NCI-H774 (cell line): ENCODE measurements at regions not wholly inside any gene's neighbourhood (a gene's known extent, or its start where the extent isn't known, plus 50 kb on each side); places are given as distances from the start of the nearest gene placed in this dataset.

ENCODE experiments used
- DNase-seq: peaks from one replicate; lab custom pipeline; 2025; lab: John Stamatoyannopoulos, UW

GRCh38 chr2:123916531-123916930, 108.6 kb upstream of the CNTNAP5 start:
- DNase-seq = no peak

GRCh38 chr2:123917241-123917640, 107.8 kb upstream of the CNTNAP5 start:
- DNase-seq = no peak

GRCh38 chr2:123928358-123928757, 96.7 kb upstream of the CNTNAP5 start:
- no peak for DNase-seq

DNA sequence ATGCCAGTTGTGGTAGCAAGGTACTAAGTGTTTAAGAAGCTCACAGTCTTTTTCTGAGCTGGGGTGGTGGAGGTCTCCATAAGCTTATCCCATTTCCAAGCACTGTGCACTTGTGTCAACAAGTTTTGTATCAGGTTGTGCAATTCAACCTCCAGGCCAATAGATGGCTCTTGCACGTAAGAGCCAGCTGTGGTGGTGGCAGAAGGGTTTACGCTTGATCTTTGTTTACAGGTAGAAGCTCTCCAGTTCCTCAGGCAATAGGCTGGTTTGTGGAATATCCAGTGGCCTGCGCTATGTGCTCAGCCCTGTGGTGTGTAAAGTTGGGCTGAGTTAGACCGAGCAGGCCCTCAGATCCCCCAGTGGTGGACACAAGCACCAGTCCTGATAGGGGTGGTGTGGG, 89.7 kb upstream of the CNTNAP5 start:
- DNase-seq = no peak

DNA sequence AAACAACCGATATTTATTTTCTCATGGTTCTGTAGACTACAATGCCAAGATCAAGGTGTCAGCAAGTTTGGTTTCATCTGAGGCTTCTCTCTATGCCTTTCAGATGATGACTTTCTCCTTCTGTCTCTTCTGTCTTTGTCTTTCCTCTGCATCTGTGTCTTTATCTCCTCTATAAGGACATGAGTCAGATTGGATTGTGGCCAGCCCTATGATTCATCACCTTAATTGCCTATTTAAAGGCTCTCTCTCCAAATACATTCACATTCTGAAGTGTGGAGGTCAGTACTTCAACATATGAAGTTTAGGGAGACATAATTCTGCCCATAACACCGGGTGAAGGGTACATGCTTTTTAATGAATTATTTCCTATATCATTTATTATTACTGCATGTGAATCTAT, 71.2 kb upstream of the CNTNAP5 start:
- DNase-seq = no peak

- no peak for DNase-seq
Observed at GRCh38 chr2:123958011-123958410, 67.1 kb upstream of the CNTNAP5 start.

DNA sequence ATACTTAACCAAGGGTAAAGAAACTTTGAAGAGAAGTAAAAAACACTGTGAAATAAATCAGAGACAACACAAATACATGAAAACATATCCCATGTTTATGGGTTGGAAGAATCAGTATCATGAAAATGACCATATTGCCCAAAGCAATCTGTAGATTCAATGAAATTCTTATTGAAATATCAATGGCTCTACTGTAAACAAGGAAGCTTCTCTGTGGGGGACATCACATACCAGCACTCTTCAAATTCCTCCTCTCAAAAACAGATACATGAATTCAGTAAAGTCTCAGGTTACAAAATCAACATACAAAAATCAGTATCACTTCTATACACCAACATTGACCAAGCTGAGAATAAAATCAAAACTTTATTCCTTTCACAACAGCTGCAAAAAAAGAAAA, 63.5 kb upstream of the CNTNAP5 start:
- DNase-seq = no peak

GRCh38 chr2:123971564-123972318, 53.3 kb upstream of the CNTNAP5 start:
- DNase-seq = no peak
